ENCODE measurements at regions not wholly inside any gene's neighbourhood (a gene's known extent, or its start where the extent isn't known, plus 50 kb on each side); places are given as distances from the start of the nearest gene placed in this dataset.
A peak's percentile ranks its signal among the peaks of the same experiment; 100 is the strongest.

- H3K36me3 ChIP-seq = no peaks in the 10 kb centered on the region
- no peaks in the 10 kb centered on the region for H3K27me3 ChIP-seq
- TF ChIP-seq CTCF (IDR thresholded peaks at IDR 0.05) = no peak
- TF ChIP-seq POLR2A (IDR thresholded peaks at IDR 0.05) = no peak
- no peak overlapping the region for H3K4me3 ChIP-seq
- DNase-seq (no peak), ATAC-seq (no peak)
- H3K27ac ChIP-seq = no peak overlapping the region
- WGBS (ENCODE audit: insufficient coverage, low coverage, low lambda C conversion rate, missing lambda C conversion rate) = 27% methylated on average over 2 of the region's 2 CpGs
- intact Hi-C loops (cut with DNase I) = no loop called here
- no peaks in the 10 kb centered on the region for H3K4me1 ChIP-seq
- no peaks in the 10 kb centered on the region for H3K9me3 ChIP-seq
Measured at GRCh38 chr1:216929870-216930582, 206.8 kb upstream of the ESRRG start.

GRCh38 chr1:216927633-216928032 lies 204.4 kb upstream of the ESRRG start:
- Histone ChIP-seq H3K27me3 (no peaks in the 10 kb centered on the region), H3K4me3 (no peak overlapping the region), H3K27ac (no peak overlapping the region), H3K4me1 (no peaks in the 10 kb centered on the region), H3K36me3 (no peaks in the 10 kb centered on the region), H3K9me3 (no peaks in the 10 kb centered on the region)
- no peak for TF ChIP-seq POLR2A (IDR thresholded peaks at IDR 0.05)
- TF ChIP-seq CTCF (IDR thresholded peaks at IDR 0.05) = no peak
- intact Hi-C loops (cut with DNase I) = no loop called here
- ATAC-seq (no peak), DNase-seq (peak in 1 of 3 donors; percentile 44)
- WGBS (ENCODE audit: insufficient coverage, low coverage, low lambda C conversion rate, missing lambda C conversion rate) = 57% methylated on average over 6 of the region's 6 CpGs

GRCh38 chr1:216926720-216927510 lies 203.7 kb upstream of the ESRRG start:
- H3K27ac ChIP-seq = no peak overlapping the region
- H3K4me1 ChIP-seq = no peaks in the 10 kb centered on the region
- no peaks in the 10 kb centered on the region for H3K36me3 ChIP-seq
- H3K4me3 ChIP-seq = no peak overlapping the region
- H3K27me3 ChIP-seq = no peaks in the 10 kb centered on the region
- H3K9me3 ChIP-seq = no peaks in the 10 kb centered on the region
- DNase-seq = no peak
- no peak for ATAC-seq
- TF ChIP-seq POLR2A (IDR thresholded peaks at IDR 0.05) = no peak
- intact Hi-C loops (cut with DNase I) = no loop called here
- 47% methylated on average over 10 of the region's 11 CpGs for WGBS (ENCODE audit: insufficient coverage, low coverage, low lambda C conversion rate, missing lambda C conversion rate)

- Histone ChIP-seq H3K27ac (no peak overlapping the region), H3K4me3 (no peak overlapping the region), H3K36me3 (no peaks in the 10 kb centered on the region), H3K9me3 (no peaks in the 10 kb centered on the region), H3K27me3 (no peaks in the 10 kb centered on the region), H3K4me1 (no peaks in the 10 kb centered on the region)
- ATAC-seq (no peak), DNase-seq (no peak)
- TF ChIP-seq CTCF (IDR thresholded peaks at IDR 0.05) = no peak
- WGBS (ENCODE audit: insufficient coverage, low coverage, low lambda C conversion rate, missing lambda C conversion rate) = 37% methylated on average over 4 of the region's 7 CpGs
- intact Hi-C loops (cut with DNase I) = no loop called here
Measured at GRCh38 chr1:216925962-216926625, 202.9 kb upstream of the ESRRG start.

GRCh38 chr1:216924732-216925131 lies 201.5 kb upstream of the ESRRG start:
- Histone ChIP-seq H3K27ac (no peak overlapping the region), H3K4me1 (no peaks in the 10 kb centered on the region), H3K36me3 (no peaks in the 10 kb centered on the region), H3K4me3 (no peak overlapping the region), H3K9me3 (no peaks in the 10 kb centered on the region), H3K27me3 (no peaks in the 10 kb centered on the region)
- 43% methylated on average over 4 of the region's 4 CpGs for WGBS (ENCODE audit: insufficient coverage, low coverage, low lambda C conversion rate, missing lambda C conversion rate)
- TF ChIP-seq CTCF (IDR thresholded peaks at IDR 0.05) (no peak), POLR2A (IDR thresholded peaks at IDR 0.05) (no peak)
- ATAC-seq (no peak), DNase-seq (no peak)
- intact Hi-C loops (cut with DNase I) = no loop called here
